GM19035 (cell line): ENCODE measurements at regions not wholly inside any gene's neighbourhood (a gene's known extent, or its start where the extent isn't known, plus 50 kb on each side); places are given as distances from the start of the nearest gene placed in this dataset.

Experiments used
- ATAC-seq: cut with Tn5 transposase; IDR thresholded peaks from one replicate; pipeline ENCODE4 v1.9.1; 2021; ENCODE audit not compliant: unreplicated experiment

- no peak for ATAC-seq
These were observed 256.1 kb upstream of the SALL1 start for GRCh38 chr16:51407199-51407598.

- no peak for ATAC-seq
These were observed 254.3 kb upstream of the SALL1 start for GRCh38 chr16:51405361-51405760.

GRCh38 chr16:51404386-51404785 lies 253.3 kb upstream of the SALL1 start:
- ATAC-seq, result no peak

GRCh38 chr16:51402785-51403184 lies 251.7 kb upstream of the SALL1 start:
- ATAC-seq, result no peak

GRCh38 chr16:51402298-51402697 lies 251.2 kb upstream of the SALL1 start:
- no peak for ATAC-seq

- no peak for ATAC-seq
These were observed 250.6 kb upstream of the SALL1 start for GRCh38 chr16:51401673-51402072.

- no peak for ATAC-seq
These were observed 249.0 kb upstream of the SALL1 start for GRCh38 chr16:51399908-51400670.

- ATAC-seq, result no peak
These were observed 243.4 kb upstream of the SALL1 start for GRCh38 chr16:51394421-51394820.

GRCh38 chr16:51393381-51394005 lies 242.4 kb upstream of the SALL1 start:
- no peak for ATAC-seq

GRCh38 chr16:51392521-51393187 lies 241.6 kb upstream of the SALL1 start:
- no peak for ATAC-seq

- ATAC-seq, result no peak
These were observed 240.9 kb upstream of the SALL1 start for GRCh38 chr16:51391798-51392511.

- no peak for ATAC-seq
These were observed 239.8 kb upstream of the SALL1 start for GRCh38 chr16:51390877-51391276.

GRCh38 chr16:51389881-51390280 lies 238.8 kb upstream of the SALL1 start:
- ATAC-seq, result no peak

GRCh38 chr16:51388516-51388951 lies 237.5 kb upstream of the SALL1 start:
- ATAC-seq, result no peak

- no peak for ATAC-seq
These were observed 232.8 kb upstream of the SALL1 start for GRCh38 chr16:51383909-51384308.

GRCh38 chr16:51382940-51383339 lies 231.9 kb upstream of the SALL1 start:
- ATAC-seq, result no peak

- ATAC-seq, result no peak
These were observed 231.1 kb upstream of the SALL1 start for GRCh38 chr16:51382211-51382610.

GRCh38 chr16:51376080-51376479 lies 225.0 kb upstream of the SALL1 start:
- no peak for ATAC-seq

GRCh38 chr16:51374790-51375189 lies 223.7 kb upstream of the SALL1 start:
- no peak for ATAC-seq

GRCh38 chr16:51374346-51374745 lies 223.3 kb upstream of the SALL1 start:
- ATAC-seq, result no peak

- no peak for ATAC-seq
These were observed 214.6 kb upstream of the SALL1 start for GRCh38 chr16:51365715-51366114.
